Testis (tissue), 2 donors: ENCODE measurements at regions not wholly inside any gene's neighbourhood (a gene's known extent, or its start where the extent isn't known, plus 50 kb on each side); places are given as distances from the start of the nearest gene placed in this dataset.

Experiments
- DNase-seq: peaks from one replicate; pipeline ENCODE4 v3.0.0-alpha.2; 2019
- H3K27ac ChIP-seq, 2 donors: fragments of 200-600 bp; sonication (generic); one replicate each; pipeline ENCODE4 v1.5.1; 2019
- H3K27me3 ChIP-seq: fragments of 200-600 bp; sonication (generic); one replicate; pipeline ENCODE4 v1.5.1; 2019
- H3K36me3 ChIP-seq: fragments of 200-600 bp; sonication (generic); one replicate; pipeline ENCODE4 v1.5.1; 2017; ENCODE audit warnings: low read depth; ENCODE audit errors: missing control alignments
- H3K4me1 ChIP-seq: fragments of 200-600 bp; sonication (generic); one replicate; pipeline ENCODE4 v1.5.1; 2019
- H3K4me3 ChIP-seq, 2 donors: fragments of 200-600 bp; sonication (generic); one replicate each; pipeline ENCODE4 v1.5.1; 2017 to 2019
- H3K9me3 ChIP-seq: fragments of 200-600 bp; sonication (generic); one replicate; pipeline ENCODE4 v1.5.1; 2017
- POLR2A ChIP-seq: fragments of 450-650 bp; IDR thresholded peaks from one replicate; pipeline ENCODE4 v1.6.1; 2017; ENCODE audit warnings: antibody characterized with exemption, mild to moderate bottlenecking, moderate library complexity
- WGBS, 2 donors: methylation state at CpG; one replicate each; pipeline ENCODE4 v1.1.5; 2018; 5-methylcytosine and 5-hydroxymethylcytosine counted together
- intact Hi-C: fragments of 100-400 bp; cut with DNase I; formaldehyde crosslinking; loops from one replicate; pipeline ENCODE4 v1.15.1; 2023; ENCODE audit warnings: low total_unique reads
- TF ChIP-seq, protein P1 (sequence below), 3 experiments: fragments of 450-650 bp in 2 of 3; fragments of 200-600 bp in 1 of 3; sonication (generic) in 1 of 3; IDR thresholded peaks; one replicate each; pipeline ENCODE4 v1.5.1; 2016 to 2019; ENCODE audit warnings: antibody characterized with exemption in 3 of 3, mild to moderate bottlenecking in 2 of 3, moderate library complexity in 1 of 3

DNA sequence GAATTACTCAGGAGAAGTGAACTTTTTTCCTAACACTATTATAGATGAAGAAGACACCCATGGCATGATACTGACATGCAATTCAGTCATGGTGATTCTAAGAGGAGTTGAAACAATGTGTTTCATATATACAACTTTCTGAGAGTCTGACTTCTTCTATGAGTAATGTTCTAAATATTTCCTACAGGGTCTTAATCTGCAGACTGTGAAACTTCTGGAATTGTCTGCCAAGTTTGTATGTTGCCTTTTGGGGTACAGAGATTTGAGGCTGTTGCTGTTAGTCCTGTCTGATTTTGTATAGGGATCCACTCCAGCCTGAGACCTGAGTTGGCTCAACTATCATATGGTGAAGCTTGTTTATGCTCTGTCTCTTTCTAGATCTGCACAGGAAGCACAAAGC lies 160.6 kb upstream of the GATB start:
- H3K36me3 ChIP-seq, result no peaks in the 10 kb centered on the region
- H3K4me3 ChIP-seq, result no peak overlapping the region
- H3K27me3 ChIP-seq, result no peaks in the 10 kb centered on the region
- no peaks in the 10 kb centered on the region for H3K4me1 ChIP-seq
- H3K27ac ChIP-seq, result no peak overlapping the region
- no peak for DNase-seq
- H3K9me3 ChIP-seq, result no peaks in the 10 kb centered on the region
- TF ChIP-seq POLR2A, result no peak
- TF ChIP-seq, protein P1, sequence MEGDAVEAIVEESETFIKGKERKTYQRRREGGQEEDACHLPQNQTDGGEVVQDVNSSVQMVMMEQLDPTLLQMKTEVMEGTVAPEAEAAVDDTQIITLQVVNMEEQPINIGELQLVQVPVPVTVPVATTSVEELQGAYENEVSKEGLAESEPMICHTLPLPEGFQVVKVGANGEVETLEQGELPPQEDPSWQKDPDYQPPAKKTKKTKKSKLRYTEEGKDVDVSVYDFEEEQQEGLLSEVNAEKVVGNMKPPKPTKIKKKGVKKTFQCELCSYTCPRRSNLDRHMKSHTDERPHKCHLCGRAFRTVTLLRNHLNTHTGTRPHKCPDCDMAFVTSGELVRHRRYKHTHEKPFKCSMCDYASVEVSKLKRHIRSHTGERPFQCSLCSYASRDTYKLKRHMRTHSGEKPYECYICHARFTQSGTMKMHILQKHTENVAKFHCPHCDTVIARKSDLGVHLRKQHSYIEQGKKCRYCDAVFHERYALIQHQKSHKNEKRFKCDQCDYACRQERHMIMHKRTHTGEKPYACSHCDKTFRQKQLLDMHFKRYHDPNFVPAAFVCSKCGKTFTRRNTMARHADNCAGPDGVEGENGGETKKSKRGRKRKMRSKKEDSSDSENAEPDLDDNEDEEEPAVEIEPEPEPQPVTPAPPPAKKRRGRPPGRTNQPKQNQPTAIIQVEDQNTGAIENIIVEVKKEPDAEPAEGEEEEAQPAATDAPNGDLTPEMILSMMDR (IDR thresholded peaks at IDR 0.05), result no peak
- intact Hi-C loops, result no loop called here

DNA sequence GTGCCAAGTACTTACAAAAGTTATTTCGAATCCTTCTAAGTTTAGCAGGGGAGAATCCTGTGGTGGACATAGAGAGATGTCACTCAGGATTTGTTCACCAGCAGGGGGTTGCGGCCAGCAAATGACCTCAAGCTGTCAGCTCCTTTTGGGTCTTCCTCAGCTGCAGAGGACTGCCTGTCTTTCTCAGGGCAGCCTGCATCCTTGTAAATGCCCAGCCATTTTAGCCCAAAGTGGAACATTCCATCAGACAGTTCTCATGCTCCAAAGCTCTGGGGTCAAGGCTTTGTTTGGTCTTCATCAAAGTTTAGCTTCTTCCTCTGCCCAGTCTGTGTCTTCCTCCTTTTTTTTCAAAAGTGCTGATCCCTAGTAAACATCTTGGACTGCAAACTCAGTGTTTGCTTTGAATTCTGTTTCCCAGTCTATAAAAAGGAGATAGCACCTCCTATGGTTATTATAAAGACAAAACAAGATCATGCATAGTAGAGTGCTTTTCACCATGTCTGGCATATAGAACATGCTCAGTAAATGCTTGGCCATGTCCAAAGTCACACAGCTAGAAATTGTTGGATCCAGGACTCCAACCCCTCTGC lies 156.4 kb upstream of the GATB start:
- Histone ChIP-seq H3K4me3 (no peak overlapping the region), H3K27ac (no peak overlapping the region), H3K4me1 (no peaks in the 10 kb centered on the region), H3K9me3 (no peaks in the 10 kb centered on the region), H3K36me3 (no peaks in the 10 kb centered on the region), H3K27me3 (no peaks in the 10 kb centered on the region)
- intact Hi-C loops, result no loop called here
- TF ChIP-seq POLR2A, result no peak
- TF ChIP-seq, protein P1 (IDR thresholded peaks at IDR 0.05), result no peak
- 67 to 84% methylated on average over 2 of the region's 2 CpGs for WGBS, 2 donors
- DNase-seq, result no peak

DNA sequence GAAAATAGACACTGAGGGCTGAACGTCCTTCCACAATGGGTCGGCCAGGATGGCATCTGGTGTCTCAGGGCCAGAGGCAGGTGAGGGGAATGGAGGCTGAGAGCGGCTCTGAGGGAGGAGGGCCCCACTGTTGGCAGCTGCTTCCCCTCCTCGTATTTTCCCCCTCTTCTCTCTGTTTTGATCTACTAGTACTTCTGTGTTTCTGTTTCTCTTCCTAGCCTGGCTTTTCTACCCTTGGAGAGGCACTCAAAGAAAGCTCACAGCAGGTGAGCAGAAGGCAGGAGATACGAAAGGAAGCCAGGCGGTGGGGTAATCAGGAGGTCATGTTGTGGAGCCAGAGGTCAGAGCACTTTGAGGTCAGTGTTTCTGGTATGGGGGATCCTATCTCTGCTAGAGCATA lies 151.8 kb upstream of the GATB start:
- H3K36me3 ChIP-seq, result no peaks in the 10 kb centered on the region
- no peaks in the 10 kb centered on the region for H3K4me1 ChIP-seq
- 69 to 70% methylated on average over 6 of the region's 6 CpGs for WGBS, 2 donors
- no peak for DNase-seq
- no peak for TF ChIP-seq POLR2A
- TF ChIP-seq, protein P1 (IDR thresholded peaks at IDR 0.05), result no peak
- no peak overlapping the region for H3K27ac ChIP-seq
- H3K27me3 ChIP-seq, result no peaks in the 10 kb centered on the region
- intact Hi-C loops, result no loop called here
- H3K4me3 ChIP-seq, result no peak overlapping the region
- H3K9me3 ChIP-seq, result no peaks in the 10 kb centered on the region

DNA sequence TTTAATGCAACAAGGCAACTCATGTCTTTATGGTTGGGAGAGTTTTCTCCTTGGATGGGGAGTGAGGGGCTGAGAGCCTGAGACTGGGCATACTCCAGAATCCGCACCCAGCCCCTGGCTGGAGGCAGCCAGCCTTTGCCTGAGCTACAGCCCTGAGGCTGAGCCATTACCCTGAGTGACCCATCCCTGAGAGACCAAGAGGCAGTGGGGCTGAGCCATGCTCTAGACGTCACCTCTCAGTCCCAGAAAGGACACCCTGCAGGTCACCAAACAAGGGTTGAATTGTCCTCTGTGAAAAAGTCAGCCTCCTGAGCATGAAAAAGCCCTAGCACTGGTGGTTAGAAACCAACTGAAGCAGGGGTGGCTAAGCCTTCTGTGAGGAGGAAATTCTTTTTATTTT lies 151.2 kb upstream of the GATB start:
- intact Hi-C loops, result no loop called here
- no peaks in the 10 kb centered on the region for H3K9me3 ChIP-seq
- no peak for DNase-seq
- no peaks in the 10 kb centered on the region for H3K27me3 ChIP-seq
- TF ChIP-seq, protein P1 (IDR thresholded peaks at IDR 0.05), result no peak
- no peak for TF ChIP-seq POLR2A
- no peak overlapping the region for H3K27ac ChIP-seq
- 86% methylated on average over 2 of the region's 2 CpGs; no CpG with 5 or more reads in 1 of the 2 donors for WGBS, 2 donors
- no peaks in the 10 kb centered on the region for H3K36me3 ChIP-seq
- no peak overlapping the region for H3K4me3 ChIP-seq
- no peaks in the 10 kb centered on the region for H3K4me1 ChIP-seq

DNA sequence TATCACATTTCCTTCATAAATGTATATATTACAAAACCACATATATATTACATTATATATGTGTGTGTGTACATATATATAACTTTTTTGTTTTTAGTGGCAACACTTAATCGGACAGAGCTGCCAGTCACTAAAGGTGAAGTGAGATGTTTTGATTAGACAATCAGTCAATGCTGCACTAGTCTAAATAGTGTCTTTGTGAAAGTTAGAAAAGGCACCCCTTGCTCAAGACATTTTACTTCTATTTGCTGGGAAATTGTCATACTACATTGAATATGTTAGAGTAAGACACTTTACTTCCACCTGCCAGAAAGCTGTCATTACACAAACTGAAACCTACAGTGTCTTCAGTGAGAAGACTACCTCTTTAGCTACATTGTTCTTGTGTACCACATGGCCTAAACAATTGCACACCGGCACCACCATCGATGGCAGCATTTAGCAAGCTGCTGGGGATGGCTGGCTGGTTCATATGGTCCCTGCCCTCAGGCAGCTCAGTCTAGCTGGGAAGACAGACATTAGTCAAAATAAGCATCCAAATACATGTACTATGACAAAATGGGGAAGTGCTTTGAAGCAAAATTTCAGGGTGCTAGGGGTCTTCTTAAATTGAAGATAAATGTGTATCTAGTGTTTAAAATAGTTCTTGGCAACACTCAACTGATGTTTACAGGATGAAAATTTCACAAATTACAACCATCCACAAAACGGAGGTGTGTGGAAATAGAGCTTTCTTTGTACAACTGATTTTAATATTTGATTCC lies 148.1 kb upstream of the GATB start:
- no peaks in the 10 kb centered on the region for H3K36me3 ChIP-seq
- no peaks in the 10 kb centered on the region for H3K4me1 ChIP-seq
- intact Hi-C loops, result no loop called here
- DNase-seq, result no peak
- no peak overlapping the region for H3K27ac ChIP-seq
- no peak overlapping the region for H3K4me3 ChIP-seq
- 84 to 85% methylated on average over 4 of the region's 4 CpGs for WGBS, 2 donors
- no peaks in the 10 kb centered on the region for H3K27me3 ChIP-seq
- H3K9me3 ChIP-seq, result no peaks in the 10 kb centered on the region
- TF ChIP-seq POLR2A, result no peak
- TF ChIP-seq, protein P1 (IDR thresholded peaks at IDR 0.05), result no peak
